Neuronal stem cell (in vitro differentiated cells): ENCODE measurements at regions not wholly inside any gene's neighbourhood (a gene's known extent, or its start where the extent isn't known, plus 50 kb on each side); places are given as distances from the start of the nearest gene placed in this dataset.
A peak's percentile ranks its signal among the peaks of the same experiment; 100 is the strongest.

Source experiments
- DNase-seq: peaks from one replicate; pipeline ENCODE4 v3.0.0-alpha.2; 2013; ENCODE audit warnings: low spot score
- H2AFZ ChIP-seq: one replicate; pipeline ENCODE4 v1.6.1; 2013; ENCODE audit warnings: mild to moderate bottlenecking, low read length, inconsistent platforms
- H2AK5ac ChIP-seq: 2 replicates; pipeline ENCODE4 v1.6.1; 2013; ENCODE audit warnings: low read depth, mild to moderate bottlenecking, inconsistent platforms, low read length, moderate library complexity, mixed read lengths
- H2BK120ac ChIP-seq: 2 replicates; pipeline ENCODE4 v1.6.1; 2013; ENCODE audit warnings: low read depth, mild to moderate bottlenecking, inconsistent platforms, low read length, moderate library complexity, mixed read lengths
- H2BK12ac ChIP-seq: one replicate; pipeline ENCODE4 v1.6.1; 2013; ENCODE audit warnings: low read length, inconsistent platforms
- H2BK15ac ChIP-seq: 2 replicates; pipeline ENCODE4 v1.6.1; 2013; ENCODE audit warnings: mild to moderate bottlenecking, low read length, inconsistent platforms, mixed read lengths
- H2BK5ac ChIP-seq: one replicate; pipeline ENCODE4 v1.6.1; 2013; ENCODE audit warnings: inconsistent platforms, mild to moderate bottlenecking, low read length, moderate library complexity
- H3K14ac ChIP-seq: one replicate; pipeline ENCODE4 v1.6.1; 2013; ENCODE audit warnings: low read length, inconsistent platforms
- H3K18ac ChIP-seq: 2 replicates; pipeline ENCODE4 v1.6.1; 2013; ENCODE audit warnings: low read length, inconsistent platforms
- H3K23ac ChIP-seq: 2 replicates; pipeline ENCODE4 v1.6.1; 2013; ENCODE audit warnings: low read depth, mild to moderate bottlenecking, mixed read lengths, low read length, inconsistent platforms; ENCODE audit not compliant: poor library complexity
- H3K27ac ChIP-seq: replicated peaks from 3 replicates; pipeline ENCODE4 v1.5.1; 2013; ENCODE audit warnings: low read length, inconsistent platforms
- H3K27me3 ChIP-seq, 3 experiments: 2 replicates each; pipeline ENCODE4 v1.6.1; 2013; ENCODE audit warnings: low read length in 3 of 3, mild to moderate bottlenecking in 2 of 3, inconsistent platforms in 1 of 3, low read depth in 1 of 3, mixed read lengths in 1 of 3, moderate library complexity in 1 of 3; ENCODE audit not compliant: control insufficient read depth in 3 of 3, insufficient read depth in 3 of 3
- H3K36me3 ChIP-seq, 2 donors: replicated peaks in 1 of 2; 2 replicates each; pipeline ENCODE4 v1.6.1; 2013; ENCODE audit warnings: low read length in 2 of 2; ENCODE audit not compliant: control insufficient read depth in 2 of 2, insufficient read depth in 2 of 2
- H3K4ac ChIP-seq: 2 replicates; pipeline ENCODE4 v1.6.1; 2013; ENCODE audit warnings: inconsistent platforms, mild to moderate bottlenecking, low read length, moderate library complexity
- H3K4me1 ChIP-seq, 2 donors: 1 replicate in 1 of 2; 2 replicates in 1 of 2; pipeline ENCODE4 v1.6.1; 2013; ENCODE audit warnings: low read length in 2 of 2, low read depth in 1 of 2; ENCODE audit not compliant: control insufficient read depth in 2 of 2, insufficient read depth in 1 of 2
- H3K4me2 ChIP-seq: one replicate; pipeline ENCODE4 v1.6.1; 2013; ENCODE audit warnings: mild to moderate bottlenecking, low read length, inconsistent platforms; ENCODE audit not compliant: insufficient read depth, poor library complexity, severe bottlenecking
- H3K4me3 ChIP-seq, 2 donors: 2 replicates each; pipeline ENCODE4 v1.5.1; 2013; ENCODE audit warnings: low read length in 2 of 2, mild to moderate bottlenecking in 2 of 2, inconsistent platforms in 1 of 2, moderate library complexity in 1 of 2
- H3K79me1 ChIP-seq: one replicate; pipeline ENCODE4 v1.6.1; 2013; ENCODE audit warnings: low read depth, mild to moderate bottlenecking, inconsistent platforms, low read length, moderate library complexity
- H3K9ac ChIP-seq: one replicate; pipeline ENCODE4 v1.6.1; 2013; ENCODE audit warnings: mild to moderate bottlenecking, low read depth, low read length, inconsistent platforms; ENCODE audit not compliant: poor library complexity
- H3K9me3 ChIP-seq, 2 donors: replicated peaks in 1 of 2; 2 replicates each; pipeline versions ENCODE3 to v1.6.1; 2013; ENCODE audit warnings: low read length in 2 of 2, mild to moderate bottlenecking in 2 of 2, inconsistent platforms in 1 of 2, low read depth in 1 of 2, mixed read lengths in 1 of 2, moderate library complexity in 1 of 2; ENCODE audit not compliant: control insufficient read depth in 2 of 2, insufficient read depth in 1 of 2
- H4K8ac ChIP-seq: one replicate; pipeline ENCODE4 v1.6.1; 2013; ENCODE audit warnings: low read depth, mild to moderate bottlenecking, inconsistent platforms, low read length, moderate library complexity
- H4K91ac ChIP-seq: one replicate; pipeline ENCODE4 v1.6.1; 2013; ENCODE audit warnings: low read length, low read depth, mild to moderate bottlenecking, inconsistent platforms; ENCODE audit not compliant: poor library complexity
- WGBS, 2 donors: extraction: QIAGEN DNeasy Blood & Tissue Kit; methylation state at CpG; one replicate each; pipeline ENCODE4 v1.1.7; 2013; ENCODE audit warnings: missing lambda C conversion rate in 2 of 2, mixed read lengths in 1 of 2; ENCODE audit not compliant: insufficient read length in 2 of 2, insufficient replicate concordance in 1 of 2; ENCODE audit errors: extremely low coverage in 2 of 2; 5-methylcytosine and 5-hydroxymethylcytosine counted together

DNA sequence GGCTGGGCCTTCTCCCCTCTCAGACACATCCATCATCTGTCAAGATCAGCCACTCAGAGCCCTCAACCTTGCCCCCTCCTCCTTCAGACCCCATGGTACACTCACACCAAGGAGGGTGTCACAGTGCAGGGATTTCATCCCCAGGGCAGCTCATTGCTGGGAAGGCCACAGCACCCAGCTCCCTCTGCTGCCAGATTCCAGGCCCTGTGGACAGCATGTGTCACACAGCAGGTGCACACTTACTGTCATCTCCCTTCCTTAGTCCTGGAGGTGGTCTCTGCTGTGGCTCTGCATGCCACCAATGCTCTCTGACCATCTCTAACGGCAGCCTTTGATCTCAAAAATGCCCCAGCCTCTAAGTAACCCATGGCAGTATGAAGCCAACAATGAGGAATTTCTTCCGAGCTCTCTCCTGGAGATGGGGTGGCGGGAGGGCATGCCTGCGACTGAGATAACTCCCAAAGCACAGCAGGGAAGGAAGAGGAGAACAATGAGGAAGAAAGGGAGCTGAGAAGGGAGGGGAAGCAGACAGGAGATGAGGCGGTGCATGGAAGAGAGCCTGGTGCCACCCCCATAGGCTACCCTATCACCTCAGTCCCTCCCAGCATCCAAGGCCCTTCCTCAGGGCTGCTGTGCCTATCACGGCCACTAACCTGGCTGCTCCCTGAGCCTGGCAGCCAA, 101.0 kb downstream of the SINHCAF start:
- Histone ChIP-seq H3K27me3 (peaks cover 0 to 3% (median 0%) of the 10 kb centered on the region in 3 experiments), H3K4ac (no peak overlapping the region), H2BK120ac (no peak overlapping the region), H3K27ac (no peak overlapping the region), H4K91ac (no peak overlapping the region), H2BK15ac (no peak overlapping the region), H3K36me3 (no peaks in the 10 kb centered on the region), H2AK5ac (no peak overlapping the region), H2AFZ (no peak overlapping the region), H3K4me2 (no peak overlapping the region), H3K23ac (no peak overlapping the region), H3K4me3 (no peak overlapping the region), H3K9me3 (no peaks in the 10 kb centered on the region), H3K9ac (no peak overlapping the region), H3K14ac (no peak overlapping the region), H2BK5ac (no peak overlapping the region), H4K8ac (no peak overlapping the region), H3K4me1 (peaks cover 8 to 10% of the 10 kb centered on the region in 2 donors), H3K18ac (no peak overlapping the region), H3K79me1 (no peaks in the 10 kb centered on the region), H2BK12ac (peak overlapping the region; percentile 14)
- WGBS, 2 donors, result no CpG with 5 or more reads among the region's 6 CpGs
- no peak for DNase-seq

DNA sequence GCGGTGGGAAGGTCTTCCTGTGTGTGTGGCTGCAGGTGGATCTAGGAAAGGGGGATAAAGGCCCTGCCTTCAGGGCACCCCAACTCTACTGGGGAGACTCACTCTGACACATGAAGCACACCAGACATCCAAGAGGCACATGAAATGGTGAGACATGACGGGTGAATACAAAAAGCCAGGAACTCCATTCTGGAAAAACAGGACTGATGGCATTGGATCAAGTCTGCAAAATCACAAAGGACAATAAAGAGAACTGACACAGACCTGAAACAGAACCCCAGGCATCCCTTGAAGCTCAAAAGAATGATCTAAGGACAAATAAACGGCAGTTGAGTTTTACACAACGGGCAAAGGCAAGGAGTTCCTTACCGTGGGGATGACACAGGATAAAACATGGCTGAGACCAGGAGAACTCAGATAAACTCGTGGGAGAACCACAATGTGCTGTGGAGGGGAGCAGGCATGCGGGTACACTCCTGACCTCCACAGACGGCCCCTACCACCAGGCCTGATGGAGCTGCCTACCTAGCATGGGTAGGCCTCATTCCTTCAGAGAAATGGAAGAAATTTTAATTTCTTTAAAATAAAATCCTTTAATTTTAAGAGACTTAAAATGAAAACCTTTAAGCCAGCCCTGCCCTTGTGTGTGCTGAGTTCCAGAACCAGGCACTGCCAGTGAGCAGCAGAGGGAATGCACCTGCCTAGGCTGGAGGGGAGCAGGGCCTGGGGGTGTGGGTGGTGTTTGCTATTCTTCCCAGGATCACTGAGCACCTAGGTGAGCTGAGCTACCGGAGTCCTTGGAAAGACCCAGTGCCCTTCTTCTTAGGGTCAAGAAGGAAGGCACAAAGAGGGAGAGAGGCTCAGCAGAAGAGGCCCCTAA, 100.1 kb downstream of the SINHCAF start:
- H3K27ac ChIP-seq, result no peak overlapping the region
- no peak overlapping the region for H4K8ac ChIP-seq
- H2AFZ ChIP-seq, result no peak overlapping the region
- H2BK5ac ChIP-seq, result no peak overlapping the region
- H3K4ac ChIP-seq, result no peak overlapping the region
- H3K4me2 ChIP-seq, result no peak overlapping the region
- peak overlapping the region; percentile 65 for H2BK15ac ChIP-seq
- H3K27me3 ChIP-seq, result peaks cover 0 to 3% (median 0%) of the 10 kb centered on the region in 3 experiments
- H3K18ac ChIP-seq, result no peak overlapping the region
- no peak overlapping the region for H3K9ac ChIP-seq
- no peak overlapping the region for H2AK5ac ChIP-seq
- H3K36me3 ChIP-seq, result no peaks in the 10 kb centered on the region
- H2BK120ac ChIP-seq, result no peak overlapping the region
- H3K9me3 ChIP-seq, result peaks cover 0 to under 1% of the 10 kb centered on the region in 2 donors
- H4K91ac ChIP-seq, result no peak overlapping the region
- H3K4me3 ChIP-seq, result no peak overlapping the region
- no peak overlapping the region for H2BK12ac ChIP-seq
- H3K4me1 ChIP-seq, result peaks cover 7 to 8% of the 10 kb centered on the region in 2 donors
- no peak overlapping the region for H3K23ac ChIP-seq
- no peak overlapping the region for H3K14ac ChIP-seq
- WGBS, 2 donors, result no CpG with 5 or more reads among the region's 9 CpGs
- DNase-seq, result no peak
- H3K79me1 ChIP-seq, result no peaks in the 10 kb centered on the region

- no peak for DNase-seq
- Histone ChIP-seq H3K18ac (peak overlapping the region; percentile 46), H3K79me1 (no peaks in the 10 kb centered on the region), H2BK15ac (peak overlapping the region; percentile 65), H4K8ac (no peak overlapping the region), H3K4me3 (no peak overlapping the region), H3K27me3 (peaks cover 0 to 3% (median 0%) of the 10 kb centered on the region in 3 experiments), H2BK5ac (no peak overlapping the region), H3K9ac (no peak overlapping the region), H3K4me1 (peaks cover 3 to 6% of the 10 kb centered on the region in 2 donors), H3K4me2 (no peak overlapping the region), H3K14ac (peak overlapping the region; percentile 84), H3K4ac (peak overlapping the region; percentile 46), H2BK120ac (no peak overlapping the region), H3K36me3 (no peaks in the 10 kb centered on the region), H2BK12ac (no peak overlapping the region), H2AK5ac (no peak overlapping the region), H2AFZ (no peak overlapping the region), H3K23ac (no peak overlapping the region), H3K27ac (no peak overlapping the region), H3K9me3 (peaks cover 3 to 7% of the 10 kb centered on the region in 2 donors), H4K91ac (no peak overlapping the region)
- WGBS, 2 donors, result no CpG with 5 or more reads among the region's 10 CpGs
These were observed 99.3 kb downstream of the SINHCAF start for GRCh38 chr12:31226639-31227038.

DNA sequence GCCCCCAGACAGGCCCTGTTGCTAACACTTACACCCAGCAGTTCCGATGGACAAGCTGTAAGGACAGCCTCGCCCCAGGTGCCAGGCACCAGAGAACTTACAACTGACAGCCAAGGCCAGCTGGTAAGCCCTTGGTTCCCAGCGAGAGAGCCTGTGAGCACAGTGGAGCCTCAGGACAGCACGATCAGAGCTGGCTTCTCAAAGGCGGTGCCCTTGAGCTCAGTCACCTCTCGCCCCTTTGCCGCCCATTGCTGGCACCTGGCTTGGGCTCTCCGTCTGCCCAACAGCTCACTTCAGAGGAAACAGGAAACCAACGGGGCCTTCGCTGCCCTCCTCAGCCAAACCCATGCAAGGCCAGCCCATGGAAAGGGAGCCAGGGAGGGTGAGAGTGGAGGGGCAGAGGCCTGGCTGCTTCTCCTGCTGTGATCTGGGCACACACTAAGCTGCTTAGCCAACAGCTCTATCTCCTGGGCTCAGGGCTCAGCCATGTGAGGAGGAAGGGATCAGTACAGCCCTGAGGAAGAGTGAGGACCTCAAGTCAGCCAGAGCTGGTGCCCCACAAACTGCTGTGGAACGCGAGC, 98.5 kb downstream of the SINHCAF start:
- Histone ChIP-seq H3K14ac (peak overlapping the region; percentile 1), H3K4me1 (peaks cover 3 to 6% of the 10 kb centered on the region in 2 donors), H2BK15ac (no peak overlapping the region), H3K9ac (no peak overlapping the region), H2BK5ac (no peak overlapping the region), H3K4me2 (no peak overlapping the region), H3K18ac (no peak overlapping the region), H2BK12ac (no peak overlapping the region), H2AK5ac (peak overlapping the region; percentile 15), H3K27ac (no peak overlapping the region), H3K4me3 (no peak overlapping the region), H3K4ac (no peak overlapping the region), H2BK120ac (no peak overlapping the region), H4K8ac (no peak overlapping the region), H3K23ac (no peak overlapping the region), H3K27me3 (peaks cover 0 to 3% (median 0%) of the 10 kb centered on the region in 3 experiments), H3K36me3 (no peaks in the 10 kb centered on the region), H4K91ac (no peak overlapping the region), H2AFZ (no peak overlapping the region), H3K79me1 (no peaks in the 10 kb centered on the region), H3K9me3 (peaks cover 6 to 12% of the 10 kb centered on the region in 2 donors)
- WGBS, 2 donors, result no CpG with 5 or more reads among the region's 12 CpGs
- no peak for DNase-seq
